AG09309 (cell line): ENCODE measurements at regions not wholly inside any gene's neighbourhood (a gene's known extent, or its start where the extent isn't known, plus 50 kb on each side); places are given as distances from the start of the nearest gene placed in this dataset.
"Not testable (repeated sequence)": the region's sequence is repeated elsewhere in the genome, so short reads cannot be mapped to it uniquely, and the experiment has no call there.

Experiments
- DNase-seq: peaks from one replicate; pipeline ENCODE4 v3.0.0-alpha.2; 2010; ENCODE audit warnings: low read depth
- H3K4me3 ChIP-seq: 2 replicates; pipeline ENCODE4 v1.5.1; 2011; ENCODE audit warnings: mild to moderate bottlenecking, low read depth, low read length, moderate library complexity; ENCODE audit not compliant: control insufficient read depth
- TF ChIP-seq, protein P1 (sequence below): IDR thresholded peaks from 2 replicates; pipeline ENCODE4 v1.5.1; 2011; ENCODE audit warnings: mild to moderate bottlenecking, low read depth, low read length, inconsistent platforms; ENCODE audit not compliant: insufficient read depth, control insufficient read depth; ENCODE audit errors: missing control alignments

DNA sequence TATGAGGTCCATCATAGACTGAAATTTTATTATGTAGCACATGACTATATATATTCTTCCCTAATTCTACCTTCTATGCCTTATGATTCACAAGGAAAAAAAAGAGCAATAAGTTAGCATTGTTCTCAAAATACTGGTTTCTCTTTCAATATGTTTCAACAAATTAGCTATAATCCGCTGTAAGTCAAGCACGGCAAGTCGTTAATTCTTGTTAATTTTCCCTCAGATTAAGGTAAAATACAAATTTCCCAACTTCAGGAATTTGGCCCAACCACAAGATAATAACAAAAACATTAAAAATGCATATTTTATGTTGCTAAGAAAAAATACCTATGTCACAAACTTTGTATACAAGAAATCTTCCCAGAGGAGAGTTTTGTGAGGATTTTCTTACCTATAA lies 296.5 kb upstream of the GALNTL6 start:
- no peak overlapping the region for H3K4me3 ChIP-seq
- no peak for DNase-seq
- TF ChIP-seq, protein P1, sequence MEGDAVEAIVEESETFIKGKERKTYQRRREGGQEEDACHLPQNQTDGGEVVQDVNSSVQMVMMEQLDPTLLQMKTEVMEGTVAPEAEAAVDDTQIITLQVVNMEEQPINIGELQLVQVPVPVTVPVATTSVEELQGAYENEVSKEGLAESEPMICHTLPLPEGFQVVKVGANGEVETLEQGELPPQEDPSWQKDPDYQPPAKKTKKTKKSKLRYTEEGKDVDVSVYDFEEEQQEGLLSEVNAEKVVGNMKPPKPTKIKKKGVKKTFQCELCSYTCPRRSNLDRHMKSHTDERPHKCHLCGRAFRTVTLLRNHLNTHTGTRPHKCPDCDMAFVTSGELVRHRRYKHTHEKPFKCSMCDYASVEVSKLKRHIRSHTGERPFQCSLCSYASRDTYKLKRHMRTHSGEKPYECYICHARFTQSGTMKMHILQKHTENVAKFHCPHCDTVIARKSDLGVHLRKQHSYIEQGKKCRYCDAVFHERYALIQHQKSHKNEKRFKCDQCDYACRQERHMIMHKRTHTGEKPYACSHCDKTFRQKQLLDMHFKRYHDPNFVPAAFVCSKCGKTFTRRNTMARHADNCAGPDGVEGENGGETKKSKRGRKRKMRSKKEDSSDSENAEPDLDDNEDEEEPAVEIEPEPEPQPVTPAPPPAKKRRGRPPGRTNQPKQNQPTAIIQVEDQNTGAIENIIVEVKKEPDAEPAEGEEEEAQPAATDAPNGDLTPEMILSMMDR: no peak

DNA sequence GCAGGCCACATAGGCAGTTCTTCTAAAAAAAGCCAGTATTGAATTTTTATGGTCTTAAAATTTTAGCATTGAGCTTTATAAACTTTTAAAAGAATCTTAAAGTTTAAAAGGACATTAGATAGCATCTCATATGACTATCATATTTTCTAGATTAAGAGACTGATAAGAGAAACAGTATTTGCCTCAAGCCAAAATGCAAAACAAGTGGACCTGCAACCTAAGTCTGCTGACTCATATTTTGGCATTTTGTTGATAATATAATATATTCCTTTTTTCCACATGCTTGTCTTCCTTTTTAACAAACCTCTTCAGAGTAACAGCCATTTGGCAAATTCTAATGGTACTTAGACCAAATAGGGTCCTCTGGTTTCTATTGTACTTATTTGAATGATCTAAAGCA lies 328.5 kb upstream of the GALNTL6 start:
- no peak for DNase-seq
- no peak overlapping the region for H3K4me3 ChIP-seq

DNA sequence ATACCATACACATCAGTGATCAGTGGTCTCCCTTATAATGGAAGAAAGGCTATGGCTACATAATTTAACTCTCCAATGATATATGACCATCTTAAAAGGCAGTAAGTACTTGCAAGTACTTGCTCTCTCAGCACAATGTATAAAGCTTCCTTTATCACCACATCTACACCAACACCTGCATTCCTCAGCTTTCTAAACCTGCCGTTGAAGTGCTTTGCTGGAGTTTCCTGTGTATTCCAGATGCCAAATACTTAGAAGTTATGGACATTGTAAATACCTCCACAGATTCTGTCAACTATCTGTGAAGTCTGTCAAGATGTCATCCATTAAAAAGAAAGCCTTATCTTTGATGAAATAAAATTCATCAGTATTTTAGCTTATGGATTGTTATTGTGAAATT lies 335.0 kb upstream of the GALNTL6 start:
- no peak for DNase-seq
- no peak overlapping the region for H3K4me3 ChIP-seq
- TF ChIP-seq, protein P1: no peak

More for the DNA sequence above, 328.5 kb upstream of the GALNTL6 start:
- TF ChIP-seq, protein P1: no peak

DNA sequence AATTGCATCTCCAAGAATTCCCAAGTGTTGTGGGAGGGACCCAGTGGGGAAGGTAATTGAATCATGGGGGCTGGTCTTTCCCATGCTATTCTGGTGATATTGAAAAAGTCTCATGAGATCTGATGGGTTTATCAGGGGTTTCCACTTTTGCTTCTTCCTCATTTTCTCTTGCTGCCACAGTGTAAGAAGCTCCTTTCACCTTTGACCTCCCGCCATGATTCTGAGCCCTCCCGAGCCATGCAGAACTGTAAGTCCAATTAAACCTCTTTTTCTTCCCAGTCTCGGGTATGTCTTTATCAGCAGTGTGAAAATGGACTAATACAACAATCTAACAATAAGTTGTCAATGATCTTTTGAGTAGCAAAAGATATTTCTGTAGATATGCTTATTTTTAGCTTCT lies 338.1 kb upstream of the GALNTL6 start:
- DNase-seq, H3K4me3 ChIP-seq: not testable (repeated sequence)

DNA sequence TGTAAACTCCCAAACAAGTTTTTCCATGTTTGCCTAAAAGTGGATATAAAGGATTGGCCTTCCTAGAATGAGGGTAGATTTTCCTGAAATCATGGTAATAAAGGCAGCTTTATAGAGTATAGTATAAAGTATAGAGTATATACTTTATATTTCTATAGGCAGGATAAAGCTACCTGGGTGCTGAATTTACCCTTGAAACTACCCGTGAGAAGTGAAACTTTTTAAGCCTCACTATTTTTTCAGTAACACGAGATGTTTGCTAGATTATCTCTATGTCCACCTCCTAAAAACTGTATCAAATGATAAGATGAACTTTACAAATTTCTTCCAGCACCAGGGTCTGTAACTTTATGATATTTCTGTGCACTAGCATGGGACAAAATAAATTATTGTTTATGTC lies 340.0 kb upstream of the GALNTL6 start:
- no peak for DNase-seq
- H3K4me3 ChIP-seq: no peak overlapping the region
- TF ChIP-seq, protein P1: no peak

DNA sequence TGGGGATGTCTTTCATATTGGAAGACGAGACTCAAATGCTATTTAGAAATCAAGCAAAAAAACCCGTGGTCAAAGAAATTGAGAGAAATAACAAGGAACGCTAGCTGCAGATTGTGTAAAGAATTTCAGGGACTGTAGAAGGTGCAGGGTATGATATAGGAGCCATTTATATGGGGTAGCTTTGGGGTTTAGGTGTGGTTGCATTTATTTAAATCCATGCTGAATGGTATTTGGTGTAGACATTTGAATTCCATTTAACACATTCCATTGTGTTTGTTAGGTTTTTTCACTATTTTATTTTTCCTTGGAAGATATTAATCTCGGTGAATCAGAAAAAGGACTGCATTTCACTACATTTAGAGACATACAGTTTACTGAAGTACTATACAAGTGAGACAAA lies 341.0 kb upstream of the GALNTL6 start:
- no peak overlapping the region for H3K4me3 ChIP-seq
- DNase-seq: no peak
- TF ChIP-seq, protein P1: no peak

DNA sequence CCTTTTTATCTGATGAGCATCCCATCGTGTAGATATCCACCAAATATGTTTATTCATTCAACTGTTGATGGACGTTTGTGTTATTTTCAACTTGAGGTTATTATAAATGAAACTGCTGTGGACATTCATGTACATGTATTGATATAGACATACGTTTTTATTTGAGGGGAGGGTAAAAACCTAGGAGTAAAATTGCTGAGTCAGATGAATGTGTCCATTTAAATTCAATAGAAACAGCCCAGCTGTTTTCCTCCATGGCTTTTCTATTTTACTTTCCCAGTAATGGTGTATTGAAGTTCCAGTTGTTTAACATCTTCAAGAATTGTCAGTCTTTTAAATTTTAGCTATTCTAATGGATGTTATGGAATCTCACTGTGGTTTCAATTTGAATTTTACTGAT lies 348.7 kb upstream of the GALNTL6 start:
- DNase-seq: no peak
- TF ChIP-seq, protein P1: no peak
- H3K4me3 ChIP-seq: no peak overlapping the region
